Esophagus muscularis mucosa (tissue), 4 donors: ENCODE measurements at regions not wholly inside any gene's neighbourhood (a gene's known extent, or its start where the extent isn't known, plus 50 kb on each side); places are given as distances from the start of the nearest gene placed in this dataset.

Experiments used
- CTCF ChIP-seq, 3 experiments: fragments of 200-600 bp in 2 of 3; fragments of 450-650 bp in 1 of 3; sonication (generic) in 2 of 3; IDR thresholded peaks; one replicate each; pipeline ENCODE4 v1.5.1; 2017 to 2019; ENCODE audit warnings: antibody characterized with exemption in 3 of 3, mild to moderate bottlenecking in 2 of 3, moderate library complexity in 1 of 3
- EP300 ChIP-seq: sonication (generic); formaldehyde crosslinking; IDR thresholded peaks from one replicate; pipeline ENCODE4 v1.6.1; 2017; ENCODE audit warnings: antibody characterized with exemption
- POLR2A ChIP-seq: fragments of 450-650 bp; IDR thresholded peaks from one replicate; pipeline ENCODE4 v1.6.1; 2017; ENCODE audit warnings: antibody characterized with exemption, moderate library complexity, mild to moderate bottlenecking, low read depth

- TF ChIP-seq CTCF (IDR thresholded peaks at IDR 0.05) (no peak), EP300 (no peak), POLR2A (no peak)
Measured at GRCh38 chr3:156615592-156616173, 58.7 kb upstream of the TIPARP start.
